GM21717 (cell line): ENCODE measurements at regions not wholly inside any gene's neighbourhood (a gene's known extent, or its start where the extent isn't known, plus 50 kb on each side); places are given as distances from the start of the nearest gene placed in this dataset.
A peak's percentile ranks its signal among the peaks of the same experiment; 100 is the strongest.
"Not testable (repeated sequence)": the region's sequence is repeated elsewhere in the genome, so short reads cannot be mapped to it uniquely, and the experiment has no call there.

Experiments
- ATAC-seq: cut with Tn5 transposase; IDR thresholded peaks from one replicate; pipeline ENCODE4 v1.9.1; 2021; ENCODE audit warnings: mild to moderate bottlenecking, moderate library complexity; ENCODE audit not compliant: unreplicated experiment

DNA sequence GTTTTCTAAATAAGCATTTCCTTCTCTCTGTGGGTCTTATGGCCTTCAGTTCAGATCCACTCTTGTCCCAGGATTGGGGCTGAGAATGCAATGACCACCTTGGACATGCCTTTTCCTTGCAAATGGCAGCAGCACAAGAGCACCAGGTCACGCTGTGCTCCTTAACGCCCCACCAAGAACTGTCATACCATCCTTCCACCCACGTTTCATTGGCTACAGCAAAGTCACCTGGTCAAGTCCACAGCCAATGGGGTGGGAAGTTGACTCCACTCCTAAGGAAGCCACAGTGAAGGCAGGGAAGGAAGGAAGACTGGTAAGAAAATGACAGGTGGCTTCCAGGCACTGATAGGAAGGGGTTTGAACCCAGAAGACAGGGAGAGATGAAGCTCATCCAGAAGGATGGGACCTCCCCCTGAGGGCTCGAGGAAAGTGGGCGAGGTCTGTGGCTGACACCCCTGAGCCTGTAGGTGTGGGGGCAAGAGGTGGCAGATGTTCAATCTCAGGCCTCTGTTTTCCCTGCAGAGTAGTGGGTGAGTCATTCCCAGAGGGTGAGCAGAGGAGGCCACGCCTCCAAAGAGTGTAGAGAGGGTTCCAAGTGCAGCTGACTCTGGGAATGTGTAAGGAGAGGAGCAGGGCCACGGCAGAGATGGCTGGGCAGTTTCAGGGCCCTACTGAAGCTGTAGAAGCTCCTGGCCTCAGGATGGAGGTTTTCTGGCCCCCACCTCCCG, 113.5 kb upstream of the VRK1 start:
- no peak for ATAC-seq

- ATAC-seq, result no peak
These were observed 111.1 kb upstream of the VRK1 start for GRCh38 chr14:96686126-96686525.

DNA sequence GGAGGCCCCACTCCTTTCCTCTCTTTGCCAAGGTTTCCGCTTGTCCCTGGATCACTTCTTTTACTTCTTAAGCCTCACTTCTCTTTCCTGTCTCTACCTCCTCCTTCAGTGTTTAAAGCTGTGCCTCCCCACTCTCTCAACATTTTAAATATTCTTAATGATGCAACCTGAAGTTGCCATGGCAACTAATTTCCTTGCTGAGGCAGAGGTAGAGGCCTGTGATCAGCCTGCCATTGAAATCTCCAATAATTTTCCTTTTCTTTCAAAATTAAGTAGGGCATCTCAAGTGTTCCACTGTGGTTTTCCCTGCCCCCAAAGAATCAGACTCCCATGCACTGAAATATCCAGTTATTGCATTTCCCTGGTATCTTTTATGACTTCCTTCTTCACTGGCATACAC, 108.6 kb upstream of the VRK1 start:
- no peak for ATAC-seq

DNA sequence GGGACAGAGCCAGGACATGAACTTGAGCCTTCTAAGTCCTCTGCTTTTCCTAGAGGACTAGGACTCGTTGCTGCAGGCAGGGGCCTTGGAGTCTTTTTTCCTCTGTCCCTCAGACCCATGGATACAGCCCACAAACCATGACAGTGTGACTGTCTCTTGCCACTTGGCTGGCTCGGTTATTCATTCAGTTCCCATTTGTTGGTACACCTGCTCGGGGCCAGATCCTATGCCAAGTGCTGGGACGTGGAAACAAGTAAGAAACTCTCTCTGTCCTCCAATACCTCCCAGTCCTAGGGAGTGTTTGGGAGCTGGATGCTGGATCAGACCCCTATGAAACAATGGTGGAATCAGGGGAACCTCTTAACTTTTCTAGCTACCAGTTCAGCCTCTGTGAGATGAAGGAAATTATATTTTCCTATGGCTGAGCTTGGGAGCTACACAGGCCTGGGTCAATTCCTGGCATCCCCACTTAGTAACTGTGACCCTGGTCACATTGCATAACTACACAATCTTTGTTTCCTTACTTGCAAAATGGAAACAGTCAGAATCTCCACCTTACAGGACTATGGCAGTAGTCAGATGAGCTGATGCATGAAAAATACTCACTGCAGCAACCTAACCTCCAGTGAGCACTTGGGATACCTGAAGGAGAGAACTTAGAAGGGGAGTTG, 106.3 kb upstream of the VRK1 start:
- no peak for ATAC-seq

- no peak for ATAC-seq
These were observed 103.8 kb upstream of the VRK1 start for GRCh38 chr14:96693252-96693820.

- ATAC-seq, result no peak
These were observed 103.2 kb upstream of the VRK1 start for GRCh38 chr14:96693987-96694386.

- peak; percentile 74 for ATAC-seq
These were observed 98.1 kb upstream of the VRK1 start for GRCh38 chr14:96698960-96699539.

DNA sequence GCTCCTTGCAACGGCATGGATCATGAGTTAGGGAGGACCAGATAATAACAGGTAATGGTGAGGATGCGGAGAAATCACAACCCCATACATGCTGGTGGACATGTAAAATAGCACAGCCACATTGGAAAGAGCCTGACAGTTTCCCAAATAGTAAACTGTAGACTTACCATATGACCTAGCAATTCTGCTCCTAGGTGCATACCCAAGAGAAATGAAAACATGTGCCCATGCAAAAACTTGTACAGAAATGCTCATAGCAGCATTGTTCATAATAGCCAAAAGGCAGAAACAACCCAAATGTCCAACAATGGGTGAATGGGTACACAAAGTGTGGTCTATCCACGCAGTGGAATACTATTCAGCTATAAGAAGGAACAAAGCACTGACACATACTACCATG, 97.5 kb upstream of the VRK1 start:
- no peak for ATAC-seq

DNA sequence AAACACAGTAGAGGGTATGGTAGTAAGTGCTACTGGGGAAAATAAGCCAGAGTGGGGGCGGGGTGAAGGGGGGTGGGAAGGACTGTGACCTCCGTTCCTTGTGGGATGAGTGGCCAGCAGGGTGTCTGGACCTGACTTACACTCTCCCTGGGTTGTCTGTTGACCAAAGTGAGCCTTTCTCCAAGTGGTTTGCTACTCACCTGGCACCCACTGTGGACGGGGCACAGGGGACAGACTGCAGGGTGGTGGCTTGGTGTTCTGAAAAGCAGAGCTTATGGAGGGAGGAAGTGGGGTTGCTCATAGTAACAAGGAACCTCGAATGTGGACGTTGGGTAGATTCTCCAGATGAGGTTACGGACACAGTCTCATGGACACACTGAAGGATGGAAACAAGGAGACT, 94.4 kb upstream of the VRK1 start:
- ATAC-seq, result no peak

DNA sequence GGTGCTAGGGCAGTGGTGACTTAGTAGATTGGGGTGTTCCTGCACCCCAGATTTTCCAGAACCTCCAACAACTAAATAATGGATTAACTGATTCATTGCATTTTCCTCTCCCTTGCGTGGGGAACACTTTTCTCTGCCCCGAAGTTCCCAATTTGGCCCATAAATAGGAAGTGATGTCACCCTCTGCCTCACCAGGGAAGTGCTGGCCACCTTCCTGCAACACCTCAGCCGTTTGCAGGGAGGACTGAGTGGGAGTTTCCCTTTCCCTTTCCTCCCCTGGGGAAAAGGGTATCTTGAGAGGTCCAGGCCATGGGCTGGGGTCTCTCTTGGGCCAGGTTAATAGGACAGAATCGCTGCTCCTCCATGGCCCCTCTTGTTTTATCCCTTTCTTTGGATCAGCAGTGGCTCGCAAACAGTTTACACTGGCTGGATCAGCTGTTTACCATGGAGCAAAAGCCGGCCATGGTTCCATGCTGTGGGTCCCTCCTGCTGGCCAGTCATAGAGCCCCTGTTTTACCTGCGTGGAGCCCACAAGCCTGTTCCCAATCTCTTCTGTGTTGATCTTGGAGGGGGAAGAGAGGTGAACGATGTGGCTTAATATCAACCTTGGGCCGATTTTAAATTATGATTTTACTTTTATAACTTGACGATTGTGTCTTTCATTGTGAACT, 91.6 kb upstream of the VRK1 start:
- no peak for ATAC-seq

GRCh38 chr14:96706893-96707292, 90.3 kb upstream of the VRK1 start:
- ATAC-seq, result no peak

DNA sequence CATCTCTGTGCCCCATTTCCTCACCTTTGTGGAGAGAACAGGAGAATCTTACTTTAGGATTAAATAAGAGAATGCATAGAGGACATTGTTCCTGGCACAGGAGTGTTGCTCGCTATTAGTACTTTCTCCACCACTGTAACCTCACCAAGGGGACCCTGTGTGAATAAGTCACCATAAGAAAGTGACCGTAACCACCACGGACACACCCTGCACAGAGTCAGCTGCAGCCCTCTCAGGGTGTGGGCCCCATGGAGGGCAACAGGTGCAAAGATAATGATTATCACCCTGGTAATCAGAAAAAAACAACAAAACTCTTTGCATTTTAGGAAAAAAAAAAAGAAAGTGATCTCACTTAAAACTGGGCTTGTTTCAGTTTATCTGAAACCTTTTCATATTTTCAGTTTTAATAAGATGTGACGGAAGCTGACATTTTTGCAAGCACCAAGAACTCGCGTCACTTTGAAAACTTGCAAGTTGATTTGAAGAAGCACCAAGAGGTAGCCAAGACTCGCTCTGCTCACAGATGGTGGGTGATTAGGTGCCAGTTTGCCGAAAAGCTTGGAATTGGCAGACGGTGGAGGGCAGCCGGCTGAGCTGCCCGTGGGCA, 87.0 kb upstream of the VRK1 start:
- ATAC-seq, result no peak

DNA sequence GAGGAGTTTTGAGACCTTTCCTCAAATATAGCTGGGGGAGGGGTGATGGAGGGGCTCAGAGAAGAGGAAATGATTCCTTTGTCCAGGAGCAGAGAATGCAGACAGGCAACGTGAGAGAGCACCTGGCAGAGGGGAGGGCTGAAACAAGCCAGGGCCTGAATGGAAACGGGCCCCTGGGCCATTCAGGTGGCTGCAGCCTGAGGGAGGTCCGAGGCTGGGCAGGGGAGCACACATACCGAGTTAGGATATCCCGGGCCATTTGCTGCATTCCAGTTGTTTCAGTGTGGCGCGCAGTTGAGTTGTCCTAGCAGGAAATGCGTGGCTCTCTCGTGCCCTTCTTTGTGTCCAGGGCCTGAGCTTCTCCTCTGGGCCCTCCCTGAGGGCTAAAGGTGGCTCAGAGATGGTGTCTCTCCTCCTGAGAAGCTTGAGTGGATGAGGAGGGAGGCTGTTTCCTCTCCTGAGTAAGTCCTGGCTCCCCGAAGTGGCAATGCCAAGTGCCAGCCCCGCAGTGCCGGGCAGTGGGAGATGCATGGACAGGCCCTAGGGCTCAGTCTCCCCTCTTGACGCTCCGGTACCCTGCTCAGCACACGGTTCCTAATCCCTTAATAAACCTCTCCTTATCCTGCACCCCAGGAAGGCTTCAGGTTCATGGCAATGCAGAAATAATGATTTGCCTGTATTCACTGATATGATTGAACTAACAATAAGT, 85.5 kb upstream of the VRK1 start:
- no peak for ATAC-seq

DNA sequence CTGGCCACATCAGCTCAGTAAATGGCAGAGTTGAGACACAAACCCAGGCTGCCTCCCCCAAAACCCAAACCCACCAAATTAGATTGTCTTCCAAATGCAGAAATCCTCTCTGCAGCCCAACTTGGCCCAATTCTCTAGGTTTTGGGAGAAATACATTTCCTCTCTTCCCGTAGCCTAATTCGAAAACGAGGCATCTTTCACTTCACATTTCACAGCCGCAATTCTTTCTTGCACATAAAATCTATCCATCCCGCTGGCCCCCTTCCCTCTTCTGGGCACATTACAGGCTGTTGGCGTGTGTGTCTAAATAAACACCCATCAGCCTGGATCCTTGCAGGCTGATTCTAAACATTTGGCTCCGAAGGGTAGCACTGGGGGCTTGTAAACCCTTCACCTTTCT, 83.8 kb upstream of the VRK1 start:
- ATAC-seq, result no peak

- ATAC-seq, result not testable (repeated sequence)
These were observed 82.6 kb upstream of the VRK1 start for GRCh38 chr14:96714537-96714936.

- ATAC-seq, result no peak
These were observed 80.1 kb upstream of the VRK1 start for GRCh38 chr14:96717116-96717515.

DNA sequence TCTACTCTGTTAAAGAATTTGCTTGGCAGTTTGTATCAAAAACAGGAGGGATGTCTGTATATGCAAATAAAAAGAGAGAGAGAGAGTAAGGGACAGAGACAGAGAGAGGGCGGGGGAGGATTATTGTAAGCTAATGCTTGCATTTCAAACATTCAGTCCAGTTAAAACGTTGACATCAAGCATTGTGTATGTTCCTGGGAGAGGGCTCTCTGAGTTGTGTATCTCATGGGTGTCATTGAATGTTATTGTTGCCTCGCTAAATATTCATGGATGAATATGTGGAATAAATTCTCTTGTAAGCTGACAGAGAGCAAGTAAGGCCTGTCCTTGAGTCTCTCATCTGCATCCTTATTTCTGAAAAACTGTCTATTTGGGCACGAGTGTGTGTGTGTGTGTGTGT, 78.8 kb upstream of the VRK1 start:
- no peak for ATAC-seq

DNA sequence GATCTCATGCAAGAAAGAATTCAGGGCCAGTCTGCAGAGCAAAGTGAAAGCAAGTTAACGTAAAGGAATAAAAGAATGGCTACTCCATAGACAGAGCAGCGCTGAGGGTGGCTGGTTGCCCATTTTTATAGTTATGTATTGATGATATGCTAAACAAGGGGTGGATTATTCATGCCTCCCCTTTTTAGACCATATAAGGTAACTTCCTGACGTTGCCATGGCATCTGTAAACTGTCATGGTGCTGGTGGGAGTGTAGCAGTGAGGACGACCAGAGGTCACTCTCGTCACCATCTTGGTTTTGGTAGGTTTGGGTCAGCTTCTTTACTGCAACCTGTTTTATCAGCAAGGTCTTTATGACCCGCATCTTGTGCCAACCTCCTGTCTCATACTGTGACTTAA, 76.5 kb upstream of the VRK1 start:
- not testable (repeated sequence) for ATAC-seq

- ATAC-seq, result no peak
These were observed 74.4 kb upstream of the VRK1 start for GRCh38 chr14:96722736-96723135.

- ATAC-seq, result no peak
These were observed 73.2 kb upstream of the VRK1 start for GRCh38 chr14:96723946-96724345.
